ENCODE measurements at regions not wholly inside any gene's neighbourhood (a gene's known extent, or its start where the extent isn't known, plus 50 kb on each side); places are given as distances from the start of the nearest gene placed in this dataset.

GRCh38 chr6:53989504-53989903 is 121.7 kb upstream of the MLIP start:
- no peaks in the 10 kb centered on the region for H3K36me3 Mint-ChIP-seq (ENCODE audit: low read depth)
- intact Hi-C loops (cut with micrococcal nuclease) = no loop called here
- H3K4me1 Mint-ChIP-seq (ENCODE audit: low read depth) = no peaks in the 10 kb centered on the region
- no peak for DNase-seq (ENCODE audit: low spot score)
- H3K27me3 Mint-ChIP-seq (ENCODE audit: insufficient read depth) = peaks cover 7% of the 10 kb centered on the region
- no peak overlapping the region for H3K4me3 Mint-ChIP-seq
- no peaks in the 10 kb centered on the region for H3K9me3 Mint-ChIP-seq
- H3K27ac Mint-ChIP-seq = no peak overlapping the region

GRCh38 chr6:53992522-53992921 is 118.7 kb upstream of the MLIP start:
- intact Hi-C loops (cut with micrococcal nuclease) = no loop called here
- Mint-ChIP-seq H3K4me1 (ENCODE audit: low read depth) (no peaks in the 10 kb centered on the region), H3K9me3 (no peaks in the 10 kb centered on the region), H3K4me3 (no peak overlapping the region), H3K36me3 (ENCODE audit: low read depth) (no peaks in the 10 kb centered on the region), H3K27me3 (ENCODE audit: insufficient read depth) (peaks cover 4% of the 10 kb centered on the region), H3K27ac (no peak overlapping the region)
- DNase-seq (ENCODE audit: low spot score) = no peak

GRCh38 chr6:53994201-53994600 is 117.0 kb upstream of the MLIP start:
- no peak for DNase-seq (ENCODE audit: low spot score)
- Mint-ChIP-seq H3K27me3 (ENCODE audit: insufficient read depth) (peaks cover 4% of the 10 kb centered on the region), H3K36me3 (ENCODE audit: low read depth) (no peaks in the 10 kb centered on the region), H3K4me3 (no peak overlapping the region), H3K27ac (no peak overlapping the region), H3K9me3 (no peaks in the 10 kb centered on the region), H3K4me1 (ENCODE audit: low read depth) (peaks cover 5% of the 10 kb centered on the region)
- intact Hi-C loops (cut with micrococcal nuclease) = no loop called here

GRCh38 chr6:53995935-53996334 is 115.3 kb upstream of the MLIP start:
- Mint-ChIP-seq H3K27ac (no peak overlapping the region), H3K36me3 (ENCODE audit: low read depth) (no peaks in the 10 kb centered on the region), H3K9me3 (no peaks in the 10 kb centered on the region), H3K4me3 (no peak overlapping the region), H3K27me3 (ENCODE audit: insufficient read depth) (peaks cover 4% of the 10 kb centered on the region), H3K4me1 (ENCODE audit: low read depth) (peaks cover 5% of the 10 kb centered on the region)
- no peak for DNase-seq (ENCODE audit: low spot score)
- intact Hi-C loops (cut with micrococcal nuclease) = no loop called here

- H3K36me3 Mint-ChIP-seq (ENCODE audit: low read depth) = no peaks in the 10 kb centered on the region
- intact Hi-C loops (cut with micrococcal nuclease) = no loop called here
- H3K27ac Mint-ChIP-seq = no peak overlapping the region
- H3K4me1 Mint-ChIP-seq (ENCODE audit: low read depth) = peaks cover 5% of the 10 kb centered on the region
- no peak for DNase-seq (ENCODE audit: low spot score)
- H3K27me3 Mint-ChIP-seq (ENCODE audit: insufficient read depth) = no peaks in the 10 kb centered on the region
- H3K9me3 Mint-ChIP-seq = no peaks in the 10 kb centered on the region
- H3K4me3 Mint-ChIP-seq = no peak overlapping the region
Observed at GRCh38 chr6:53998303-53998702, 112.9 kb upstream of the MLIP start.

- H3K9me3 Mint-ChIP-seq = no peaks in the 10 kb centered on the region
- DNase-seq (ENCODE audit: low spot score) = no peak
- intact Hi-C loops (cut with micrococcal nuclease) = no loop called here
- H3K36me3 Mint-ChIP-seq (ENCODE audit: low read depth) = no peaks in the 10 kb centered on the region
- peaks cover 5% of the 10 kb centered on the region for H3K4me1 Mint-ChIP-seq (ENCODE audit: low read depth)
- H3K27ac Mint-ChIP-seq = no peak overlapping the region
- H3K27me3 Mint-ChIP-seq (ENCODE audit: insufficient read depth) = no peaks in the 10 kb centered on the region
- H3K4me3 Mint-ChIP-seq = no peak overlapping the region
Observed at GRCh38 chr6:53999088-53999755, 112.0 kb upstream of the MLIP start.

GRCh38 chr6:54002116-54002515 is 109.1 kb upstream of the MLIP start:
- no peak for DNase-seq (ENCODE audit: low spot score)
- H3K36me3 Mint-ChIP-seq (ENCODE audit: low read depth) = no peaks in the 10 kb centered on the region
- no peak overlapping the region for H3K4me3 Mint-ChIP-seq
- no peaks in the 10 kb centered on the region for H3K27me3 Mint-ChIP-seq (ENCODE audit: insufficient read depth)
- no peak overlapping the region for H3K27ac Mint-ChIP-seq
- H3K4me1 Mint-ChIP-seq (ENCODE audit: low read depth) = peaks cover 5% of the 10 kb centered on the region
- intact Hi-C loops (cut with micrococcal nuclease) = no loop called here
- H3K9me3 Mint-ChIP-seq = no peaks in the 10 kb centered on the region

- Mint-ChIP-seq H3K36me3 (ENCODE audit: low read depth) (no peaks in the 10 kb centered on the region), H3K27ac (no peak overlapping the region), H3K4me1 (ENCODE audit: low read depth) (peaks cover 4% of the 10 kb centered on the region), H3K4me3 (no peak overlapping the region), H3K27me3 (ENCODE audit: insufficient read depth) (no peaks in the 10 kb centered on the region), H3K9me3 (no peaks in the 10 kb centered on the region)
- intact Hi-C loops (cut with micrococcal nuclease) = no loop called here
- DNase-seq (ENCODE audit: low spot score) = no peak
Observed at GRCh38 chr6:54003316-54003715, 107.9 kb upstream of the MLIP start.

- Mint-ChIP-seq H3K4me3 (no peak overlapping the region), H3K36me3 (ENCODE audit: low read depth) (no peaks in the 10 kb centered on the region), H3K4me1 (ENCODE audit: low read depth) (no peaks in the 10 kb centered on the region), H3K9me3 (no peaks in the 10 kb centered on the region), H3K27ac (no peak overlapping the region), H3K27me3 (ENCODE audit: insufficient read depth) (no peaks in the 10 kb centered on the region)
- intact Hi-C loops (cut with micrococcal nuclease) = no loop called here
- no peak for DNase-seq (ENCODE audit: low spot score)
Observed at GRCh38 chr6:54008589-54008988, 102.7 kb upstream of the MLIP start.

GRCh38 chr6:54009052-54009654 is 102.1 kb upstream of the MLIP start:
- Mint-ChIP-seq H3K4me3 (no peak overlapping the region), H3K36me3 (ENCODE audit: low read depth) (no peaks in the 10 kb centered on the region), H3K9me3 (no peaks in the 10 kb centered on the region), H3K27ac (no peak overlapping the region), H3K4me1 (ENCODE audit: low read depth) (no peaks in the 10 kb centered on the region), H3K27me3 (ENCODE audit: insufficient read depth) (no peaks in the 10 kb centered on the region)
- no peak for DNase-seq (ENCODE audit: low spot score)
- intact Hi-C loops (cut with micrococcal nuclease) = no loop called here

GRCh38 chr6:54010340-54011276 is 100.6 kb upstream of the MLIP start:
- H3K27me3 Mint-ChIP-seq (ENCODE audit: insufficient read depth) = peaks cover 1% of the 10 kb centered on the region
- H3K4me3 Mint-ChIP-seq = no peak overlapping the region
- no peak overlapping the region for H3K27ac Mint-ChIP-seq
- intact Hi-C loops (cut with micrococcal nuclease) = no loop called here
- H3K9me3 Mint-ChIP-seq = no peaks in the 10 kb centered on the region
- no peaks in the 10 kb centered on the region for H3K4me1 Mint-ChIP-seq (ENCODE audit: low read depth)
- no peaks in the 10 kb centered on the region for H3K36me3 Mint-ChIP-seq (ENCODE audit: low read depth)
- no peak for DNase-seq (ENCODE audit: low spot score)

GRCh38 chr6:54011277-54011648 is 100.0 kb upstream of the MLIP start:
- Mint-ChIP-seq H3K4me3 (no peak overlapping the region), H3K27ac (no peak overlapping the region), H3K27me3 (ENCODE audit: insufficient read depth) (peaks cover 1% of the 10 kb centered on the region), H3K9me3 (no peaks in the 10 kb centered on the region), H3K4me1 (ENCODE audit: low read depth) (no peaks in the 10 kb centered on the region), H3K36me3 (ENCODE audit: low read depth) (no peaks in the 10 kb centered on the region)
- intact Hi-C loops (cut with micrococcal nuclease) = no loop called here
- DNase-seq (ENCODE audit: low spot score) = no peak

GRCh38 chr6:54013966-54014365 is 97.3 kb upstream of the MLIP start:
- Mint-ChIP-seq H3K36me3 (ENCODE audit: low read depth) (no peaks in the 10 kb centered on the region), H3K27ac (no peak overlapping the region), H3K4me3 (no peak overlapping the region), H3K9me3 (no peaks in the 10 kb centered on the region), H3K4me1 (ENCODE audit: low read depth) (no peaks in the 10 kb centered on the region), H3K27me3 (ENCODE audit: insufficient read depth) (peaks cover 1% of the 10 kb centered on the region)
- intact Hi-C loops (cut with micrococcal nuclease) = no loop called here
- no peak for DNase-seq (ENCODE audit: low spot score)

Measured in activated T-helper 1 cell treated with anti-CD3 and anti-CD28 coated beads, Interleukin-12 subunit alpha, Interleukin-12 subunit beta, Interleukin-2, Interleukin-4 antibody, amounts not matched to agents 30 ng/mL and 10 ng/mL and 1 ng/mL, durations not matched to agents 14 hours and 24 hours and 36 hours (primary cell).